ENCODE measurements at regions not wholly inside any gene's neighbourhood (a gene's known extent, or its start where the extent isn't known, plus 50 kb on each side); places are given as distances from the start of the nearest gene placed in this dataset.

DNA sequence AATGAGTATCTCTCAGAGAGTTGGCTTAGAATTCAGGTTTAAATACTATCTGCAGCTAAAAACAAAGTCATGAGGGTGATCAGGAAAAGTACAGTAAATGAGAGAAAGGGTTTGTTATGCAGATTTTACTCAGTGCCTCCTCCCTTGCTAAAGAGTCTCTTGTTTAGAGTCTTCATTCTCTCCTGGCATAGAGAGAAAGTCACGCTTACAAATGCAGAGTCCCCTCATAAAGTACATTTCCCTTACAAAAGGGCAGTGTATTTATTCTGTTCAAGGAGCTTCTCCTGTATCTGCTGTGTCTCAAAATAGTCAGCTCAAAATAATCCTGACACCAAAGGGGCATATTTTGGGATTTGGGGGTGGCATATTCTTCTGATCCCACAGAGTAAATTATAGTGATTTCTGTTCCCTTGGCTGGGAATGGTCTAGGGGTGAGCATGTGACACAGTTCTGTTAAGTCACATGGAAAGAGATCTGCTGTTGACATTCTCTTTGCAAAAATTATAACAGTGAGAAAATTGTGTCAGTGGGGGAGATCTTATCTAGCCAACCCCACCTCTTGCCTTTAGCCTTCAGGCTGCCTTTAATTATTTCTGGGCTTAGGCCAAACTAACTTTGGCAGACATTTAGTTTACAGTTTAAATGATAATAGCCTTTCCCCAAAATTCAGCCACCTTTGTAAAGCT lies 102.9 kb downstream of the MTNR1B start:
- no peak for TF ChIP-seq TAF1 (IDR thresholded peaks at IDR 0.05; ENCODE audit: borderline replicate concordance, insufficient read depth, low read length)
- TF ChIP-seq FOXP2 (optimal IDR thresholded peaks at IDR 0.05; ENCODE audit: borderline replicate concordance, extremely low read depth, extremely low read length, insufficient read depth), result no peak
- TF ChIP-seq, protein P1, sequence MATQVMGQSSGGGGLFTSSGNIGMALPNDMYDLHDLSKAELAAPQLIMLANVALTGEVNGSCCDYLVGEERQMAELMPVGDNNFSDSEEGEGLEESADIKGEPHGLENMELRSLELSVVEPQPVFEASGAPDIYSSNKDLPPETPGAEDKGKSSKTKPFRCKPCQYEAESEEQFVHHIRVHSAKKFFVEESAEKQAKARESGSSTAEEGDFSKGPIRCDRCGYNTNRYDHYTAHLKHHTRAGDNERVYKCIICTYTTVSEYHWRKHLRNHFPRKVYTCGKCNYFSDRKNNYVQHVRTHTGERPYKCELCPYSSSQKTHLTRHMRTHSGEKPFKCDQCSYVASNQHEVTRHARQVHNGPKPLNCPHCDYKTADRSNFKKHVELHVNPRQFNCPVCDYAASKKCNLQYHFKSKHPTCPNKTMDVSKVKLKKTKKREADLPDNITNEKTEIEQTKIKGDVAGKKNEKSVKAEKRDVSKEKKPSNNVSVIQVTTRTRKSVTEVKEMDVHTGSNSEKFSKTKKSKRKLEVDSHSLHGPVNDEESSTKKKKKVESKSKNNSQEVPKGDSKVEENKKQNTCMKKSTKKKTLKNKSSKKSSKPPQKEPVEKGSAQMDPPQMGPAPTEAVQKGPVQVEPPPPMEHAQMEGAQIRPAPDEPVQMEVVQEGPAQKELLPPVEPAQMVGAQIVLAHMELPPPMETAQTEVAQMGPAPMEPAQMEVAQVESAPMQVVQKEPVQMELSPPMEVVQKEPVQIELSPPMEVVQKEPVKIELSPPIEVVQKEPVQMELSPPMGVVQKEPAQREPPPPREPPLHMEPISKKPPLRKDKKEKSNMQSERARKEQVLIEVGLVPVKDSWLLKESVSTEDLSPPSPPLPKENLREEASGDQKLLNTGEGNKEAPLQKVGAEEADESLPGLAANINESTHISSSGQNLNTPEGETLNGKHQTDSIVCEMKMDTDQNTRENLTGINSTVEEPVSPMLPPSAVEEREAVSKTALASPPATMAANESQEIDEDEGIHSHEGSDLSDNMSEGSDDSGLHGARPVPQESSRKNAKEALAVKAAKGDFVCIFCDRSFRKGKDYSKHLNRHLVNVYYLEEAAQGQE (IDR thresholded peaks at IDR 0.05; ENCODE audit: insufficient read depth in 1 of 2, low read depth in 2 of 2, low read length in 2 of 2), result no peak
- TF ChIP-seq POLR2AphosphoS5 (IDR thresholded peaks at IDR 0.05; ENCODE audit: low read depth, low read length), result no peak
- TF ChIP-seq SIN3A (IDR thresholded peaks at IDR 0.05; ENCODE audit: borderline replicate concordance, insufficient read depth, low read length), result no peak

DNA sequence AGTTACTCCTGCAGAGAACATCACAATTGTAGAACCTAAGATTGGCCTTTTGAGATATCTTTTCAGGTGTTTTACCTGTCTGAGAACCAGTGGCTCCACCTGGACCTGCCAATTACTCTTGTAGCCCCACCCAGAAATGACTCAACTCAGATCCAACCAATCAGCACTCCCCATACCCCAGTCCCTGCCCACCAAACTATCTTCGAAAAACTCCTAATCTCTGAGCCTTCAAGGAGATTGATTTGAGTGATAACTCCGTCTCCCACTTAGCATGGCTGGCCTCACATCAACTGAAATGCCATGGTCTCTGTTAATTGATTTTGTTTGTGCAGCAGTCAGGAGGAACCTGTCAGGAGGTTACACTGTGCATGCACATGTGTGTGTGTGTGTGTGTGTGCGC lies 103.6 kb downstream of the MTNR1B start:
- no peak for TF ChIP-seq TAF1 (IDR thresholded peaks at IDR 0.05; ENCODE audit: borderline replicate concordance, insufficient read depth, low read length)
- TF ChIP-seq, protein P1 (IDR thresholded peaks at IDR 0.05; ENCODE audit: insufficient read depth in 1 of 2, low read depth in 2 of 2, low read length in 2 of 2), result no peak
- no peak for TF ChIP-seq SIN3A (IDR thresholded peaks at IDR 0.05; ENCODE audit: borderline replicate concordance, insufficient read depth, low read length)

DNA sequence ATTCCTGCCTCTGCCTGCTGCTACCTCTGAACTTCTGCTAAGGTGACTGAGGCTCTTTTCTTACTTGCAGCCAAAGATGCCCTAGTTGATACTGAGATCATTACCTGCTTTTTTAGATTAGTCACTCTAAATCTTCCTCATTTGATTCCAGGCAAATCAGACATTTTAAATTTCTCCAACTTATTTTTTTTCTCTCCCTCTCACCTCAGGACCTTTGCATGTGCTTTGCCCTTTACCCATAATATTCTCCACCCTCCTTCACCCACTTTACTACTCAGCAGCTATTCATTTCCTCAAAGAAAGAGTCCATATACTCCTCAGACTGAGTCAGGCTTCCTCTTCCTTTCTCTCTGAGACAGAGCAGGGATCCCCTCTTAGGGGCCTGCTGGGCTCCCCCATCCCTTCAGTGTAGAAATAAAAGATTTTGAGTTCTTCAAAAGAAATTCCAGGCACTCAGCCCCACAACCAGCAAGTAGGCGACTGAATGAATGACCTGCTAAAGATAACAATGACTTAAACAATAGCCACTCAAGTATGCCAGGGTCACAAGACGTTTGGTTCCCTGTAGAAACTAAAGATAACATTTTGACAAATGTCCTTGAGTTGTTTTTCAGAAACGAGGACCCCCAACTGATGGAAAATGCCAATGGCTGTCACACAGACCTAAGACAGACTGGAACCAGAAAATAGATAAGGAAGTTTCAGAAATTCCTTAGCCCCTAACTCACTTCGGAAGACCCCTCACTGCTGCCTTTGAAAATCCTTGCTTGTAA lies 104.2 kb downstream of the MTNR1B start:
- TF ChIP-seq TAF1 (IDR thresholded peaks at IDR 0.05; ENCODE audit: borderline replicate concordance, insufficient read depth, low read length) (no peak), FOXP2 (optimal IDR thresholded peaks at IDR 0.05; ENCODE audit: borderline replicate concordance, extremely low read depth, extremely low read length, insufficient read depth) (no peak), POLR2AphosphoS5 (IDR thresholded peaks at IDR 0.05; ENCODE audit: low read depth, low read length) (no peak), SIN3A (IDR thresholded peaks at IDR 0.05; ENCODE audit: borderline replicate concordance, insufficient read depth, low read length) (no peak)
- TF ChIP-seq, protein P1 (IDR thresholded peaks at IDR 0.05; ENCODE audit: insufficient read depth in 1 of 2, low read depth in 2 of 2, low read length in 2 of 2), result no peak

DNA sequence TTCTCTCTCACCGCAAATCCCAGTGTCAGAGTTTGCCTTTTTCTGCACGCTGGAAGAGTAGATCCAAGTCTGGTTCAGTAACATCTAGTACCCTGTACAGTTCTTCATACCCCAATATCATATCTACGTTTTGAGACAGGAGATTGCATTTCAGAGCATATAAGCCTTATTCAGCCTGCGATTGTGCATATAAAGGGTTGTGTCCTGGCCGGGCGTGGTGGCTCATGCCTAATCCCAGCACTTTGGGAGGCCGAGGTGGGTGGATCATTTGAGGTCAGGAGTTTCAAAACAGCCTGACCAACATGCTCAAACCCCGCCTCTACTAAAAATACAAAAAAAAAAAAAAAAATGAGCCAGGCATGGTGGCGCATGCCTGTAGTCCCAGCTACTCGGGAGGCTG lies 104.9 kb downstream of the MTNR1B start:
- TF ChIP-seq FOXP2 (optimal IDR thresholded peaks at IDR 0.05; ENCODE audit: borderline replicate concordance, extremely low read depth, extremely low read length, insufficient read depth), result no peak
- no peak for TF ChIP-seq SIN3A (IDR thresholded peaks at IDR 0.05; ENCODE audit: borderline replicate concordance, insufficient read depth, low read length)
- TF ChIP-seq, protein P1 (IDR thresholded peaks at IDR 0.05; ENCODE audit: insufficient read depth in 1 of 2, low read depth in 2 of 2, low read length in 2 of 2), result no peak
- TF ChIP-seq TAF1 (IDR thresholded peaks at IDR 0.05; ENCODE audit: borderline replicate concordance, insufficient read depth, low read length), result no peak
